Hypothalamus (tissue), 51 donors: ENCODE measurements at regions not wholly inside any gene's neighbourhood (a gene's known extent, or its start where the extent isn't known, plus 50 kb on each side); places are given as distances from the start of the nearest gene placed in this dataset.
A peak's percentile ranks its signal among the peaks of the same experiment; 100 is the strongest.

Source experiments
- DNase-seq, 51 donors: peaks; one replicate each; lab custom pipeline; 2025; lab: John Stamatoyannopoulos, UW

DNA sequence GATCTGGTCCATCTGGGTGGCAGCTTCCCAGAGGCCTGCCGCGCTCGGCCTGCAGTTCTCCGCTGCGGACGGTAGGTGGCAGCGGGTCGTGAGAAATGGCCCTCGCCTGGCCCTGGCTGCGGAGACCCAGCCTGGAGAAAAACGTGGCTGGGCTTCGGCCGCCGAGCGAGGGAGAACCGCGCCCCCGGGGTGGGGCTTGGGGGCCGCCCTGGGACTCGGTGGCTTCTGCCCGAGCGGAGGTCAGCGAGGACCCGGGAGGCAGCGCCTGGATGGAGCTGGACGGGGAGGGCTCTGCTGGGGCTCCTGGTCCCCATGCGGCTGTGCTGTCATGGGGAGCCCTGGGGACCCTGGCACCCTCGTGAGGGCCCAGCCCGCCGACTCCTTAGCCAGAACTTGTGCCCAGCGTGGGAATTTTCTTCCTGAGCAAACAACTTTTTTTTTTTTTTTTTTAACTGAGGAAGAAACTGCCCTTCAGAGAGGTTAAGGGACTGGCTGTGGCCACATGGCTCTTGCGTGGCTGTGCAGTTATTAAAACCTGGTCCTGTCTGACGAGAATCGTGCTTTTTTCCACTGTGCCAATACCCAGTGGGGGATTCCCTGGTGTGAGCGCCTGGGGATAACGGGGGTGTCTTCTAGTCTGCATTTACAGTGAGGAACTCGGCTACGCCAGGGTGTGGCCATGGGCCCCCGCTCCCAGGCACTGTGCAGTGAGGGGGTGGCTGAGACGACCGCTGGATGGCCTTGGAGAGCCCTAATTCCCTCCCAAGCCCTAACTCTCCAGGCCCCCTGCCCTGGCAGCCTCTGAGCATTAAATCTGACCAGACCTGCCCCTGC is 535.6 kb downstream of the INSC start:
- DNase-seq = peak; percentile 31 to 94 (median 85)

GRCh38 chr11:15651033-15651432 is 536.3 kb downstream of the INSC start:
- no peak for DNase-seq

DNA sequence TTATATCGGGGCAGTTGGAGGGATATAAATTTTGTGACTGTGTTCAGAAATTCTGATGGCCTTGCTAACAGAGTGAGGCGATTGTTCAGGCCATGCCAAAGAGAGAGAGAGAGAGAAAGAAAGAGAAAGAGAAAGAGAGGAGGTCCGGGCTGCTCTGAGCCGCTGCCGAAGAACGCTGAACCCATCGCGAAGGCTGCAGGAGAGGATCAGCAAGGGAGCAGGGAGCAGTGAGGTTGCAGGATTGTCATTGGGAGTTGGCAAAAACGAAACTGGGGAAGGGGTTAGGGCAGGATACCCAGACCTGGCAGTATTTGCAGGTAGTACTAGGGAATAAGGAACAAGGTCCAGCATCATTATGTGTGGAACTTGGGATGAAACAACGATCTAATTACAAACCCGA is 537.1 kb downstream of the INSC start:
- peak in 5 of 51 donors; percentile 3 to 8 (median 6) for DNase-seq

DNA sequence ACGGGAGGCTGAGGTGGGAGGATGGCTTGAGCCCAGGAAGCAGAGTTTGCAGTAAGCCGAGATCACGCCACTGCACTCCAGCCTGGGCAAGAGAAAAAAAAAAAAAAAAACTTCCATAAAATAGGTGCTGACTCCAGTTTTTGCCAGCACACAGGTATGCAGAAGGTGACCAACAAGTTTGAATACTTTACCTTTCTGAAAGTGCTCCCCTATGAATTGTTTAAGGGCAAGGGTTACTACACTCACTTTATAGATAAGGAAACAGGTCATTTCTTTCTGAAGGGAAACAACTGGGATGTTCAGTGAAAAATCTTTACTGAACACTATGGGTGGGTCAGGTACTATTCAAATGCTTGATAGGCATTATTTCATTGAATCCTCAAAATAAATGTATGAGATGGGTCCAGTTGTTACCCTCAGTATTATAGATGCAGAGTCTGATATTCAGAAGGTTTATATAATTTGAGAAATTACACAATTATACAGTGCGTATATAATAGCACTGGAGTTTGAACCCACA is 538.5 kb downstream of the INSC start:
- no peak for DNase-seq

DNA sequence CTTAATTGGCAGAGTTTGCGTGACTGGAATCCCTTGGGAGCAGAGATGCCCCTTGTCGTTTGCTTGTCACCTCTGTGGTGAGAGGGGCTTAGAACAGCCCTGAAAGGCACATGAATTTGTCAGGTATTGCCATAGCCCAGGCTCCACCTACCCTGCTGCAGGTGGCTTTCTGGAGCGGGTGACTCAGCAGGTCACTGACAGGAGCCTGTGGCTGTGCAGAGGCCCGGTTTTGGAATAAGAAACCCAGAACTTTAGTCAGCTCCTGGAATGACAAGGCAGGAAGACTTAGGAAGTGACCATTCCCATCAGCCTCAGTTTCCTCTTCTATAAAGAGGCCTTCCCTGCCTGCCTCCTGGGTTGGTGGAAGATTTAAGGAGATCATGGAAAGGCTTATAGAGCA is 539.7 kb downstream of the INSC start:
- no peak for DNase-seq

DNA sequence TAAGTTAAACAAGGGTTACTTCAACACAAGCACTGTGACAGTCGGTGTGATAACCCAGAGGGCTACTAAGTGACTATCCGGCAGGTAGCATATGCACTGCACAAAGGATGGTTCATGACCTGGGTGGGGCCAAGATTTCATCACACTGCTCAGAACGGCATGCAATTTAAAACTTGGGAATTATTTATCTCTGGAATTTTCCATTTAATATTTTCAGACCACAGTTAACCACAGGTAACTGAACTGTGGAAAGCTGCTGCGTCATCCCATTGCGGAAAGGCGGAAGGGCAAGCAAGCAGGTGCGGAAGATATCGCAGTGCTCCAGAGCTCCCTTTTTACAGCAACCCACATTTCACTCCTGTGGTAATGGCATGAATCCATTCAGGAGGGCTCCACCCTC is 540.8 kb downstream of the INSC start:
- no peak for DNase-seq

GRCh38 chr11:15657264-15657663 is 542.5 kb downstream of the INSC start:
- no peak for DNase-seq

GRCh38 chr11:15660496-15660895 is 545.8 kb downstream of the INSC start:
- DNase-seq = no peak

DNA sequence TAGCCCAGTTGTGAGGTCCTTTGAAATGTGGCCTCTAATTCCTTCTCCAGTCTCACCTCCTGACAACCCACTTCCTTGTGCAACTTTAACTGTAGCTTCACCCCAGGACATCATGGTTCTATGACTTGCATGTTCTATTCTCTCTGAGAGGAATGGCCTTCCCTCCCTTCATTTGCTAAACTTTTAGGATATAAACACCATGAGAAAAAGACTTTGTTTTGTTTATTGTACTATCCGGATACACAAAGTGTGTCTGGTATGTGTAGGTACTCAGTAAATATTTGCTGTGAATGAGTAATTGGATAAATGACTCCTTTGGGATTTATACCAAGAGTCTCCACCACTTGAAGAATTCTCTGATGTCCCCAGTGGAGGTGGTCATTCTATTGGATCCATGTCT is 547.6 kb downstream of the INSC start:
- no peak for DNase-seq

GRCh38 chr11:15663777-15664218 is 549.1 kb downstream of the INSC start:
- DNase-seq = peak in 4 of 51 donors; percentile 4 to 21 (median 6)

- DNase-seq = no peak
Measured at GRCh38 chr11:15665368-15665871, 550.7 kb downstream of the INSC start.

GRCh38 chr11:15667127-15667725 is 552.5 kb downstream of the INSC start:
- no peak for DNase-seq

- DNase-seq = no peak
Measured at GRCh38 chr11:15668718-15669117, 554.0 kb downstream of the INSC start.

DNA sequence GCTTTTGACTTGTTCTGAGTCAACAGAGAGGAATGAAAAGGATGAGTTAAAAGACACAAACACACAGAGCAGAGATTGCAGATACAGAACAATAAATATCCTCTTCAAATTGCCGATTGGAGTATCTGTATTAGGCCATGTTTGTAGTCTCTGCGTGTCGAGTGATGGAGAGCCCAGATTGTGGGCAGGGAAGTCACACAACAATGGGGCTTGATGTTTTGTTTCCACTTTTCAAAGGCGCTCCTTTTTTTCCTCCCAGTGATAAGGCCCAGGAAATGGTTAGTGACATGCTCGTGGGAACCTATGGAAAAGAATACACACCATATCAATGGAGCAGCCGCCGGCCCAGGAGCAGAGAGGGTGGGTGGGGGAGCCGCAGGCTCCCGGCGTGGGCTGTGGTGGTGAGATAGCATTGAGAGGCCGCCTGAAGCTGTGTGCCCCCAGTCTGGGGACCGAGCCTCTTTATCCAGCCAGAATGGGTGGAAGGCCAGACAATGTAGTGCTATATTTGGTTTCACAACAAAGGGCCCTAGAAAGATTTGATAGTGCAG is 555.9 kb downstream of the INSC start:
- no peak for DNase-seq

- no peak for DNase-seq
Measured at GRCh38 chr11:15671216-15671615, 556.5 kb downstream of the INSC start.

- DNase-seq = no peak
Measured at GRCh38 chr11:15672825-15673224, 558.1 kb downstream of the INSC start.

- DNase-seq = no peak
Measured at GRCh38 chr11:15673408-15673831, 558.7 kb downstream of the INSC start.

DNA sequence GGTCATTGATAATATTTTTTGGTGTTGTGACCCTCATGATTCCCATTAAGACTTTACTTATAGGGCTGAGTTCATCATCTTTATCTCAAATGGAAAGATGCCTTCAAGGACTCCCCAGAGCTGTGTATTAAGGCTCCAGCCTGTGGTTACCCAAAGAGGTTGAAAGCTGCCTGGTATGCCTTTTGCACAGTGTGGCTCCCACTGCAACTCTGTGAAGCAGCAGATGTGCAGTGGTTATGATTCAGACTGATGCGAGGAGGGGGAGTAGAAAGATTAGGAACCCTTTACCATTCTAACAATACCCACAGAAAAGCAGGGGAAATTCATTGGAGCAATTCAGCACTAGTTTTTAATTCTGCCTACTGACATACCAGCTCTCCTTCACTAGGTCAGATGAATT is 560.0 kb downstream of the INSC start:
- no peak for DNase-seq

GRCh38 chr11:15675683-15676082 is 561.0 kb downstream of the INSC start:
- DNase-seq = no peak

GRCh38 chr11:15677181-15677580 is 562.5 kb downstream of the INSC start:
- no peak for DNase-seq

GRCh38 chr11:15683528-15683927 is 568.8 kb downstream of the INSC start:
- no peak for DNase-seq
